IPS-11a (cell line): ENCODE measurements at regions not wholly inside any gene's neighbourhood (a gene's known extent, or its start where the extent isn't known, plus 50 kb on each side); places are given as distances from the start of the nearest gene placed in this dataset.
"Not testable (repeated sequence)": the region's sequence is repeated elsewhere in the genome, so short reads cannot be mapped to it uniquely, and the experiment has no call there.

ENCODE experiments used
- H3K4me3 ChIP-seq: one replicate; pipeline ENCODE4 v1.5.1; 2013; ENCODE audit warnings: low read depth, low read length, control low read depth

DNA sequence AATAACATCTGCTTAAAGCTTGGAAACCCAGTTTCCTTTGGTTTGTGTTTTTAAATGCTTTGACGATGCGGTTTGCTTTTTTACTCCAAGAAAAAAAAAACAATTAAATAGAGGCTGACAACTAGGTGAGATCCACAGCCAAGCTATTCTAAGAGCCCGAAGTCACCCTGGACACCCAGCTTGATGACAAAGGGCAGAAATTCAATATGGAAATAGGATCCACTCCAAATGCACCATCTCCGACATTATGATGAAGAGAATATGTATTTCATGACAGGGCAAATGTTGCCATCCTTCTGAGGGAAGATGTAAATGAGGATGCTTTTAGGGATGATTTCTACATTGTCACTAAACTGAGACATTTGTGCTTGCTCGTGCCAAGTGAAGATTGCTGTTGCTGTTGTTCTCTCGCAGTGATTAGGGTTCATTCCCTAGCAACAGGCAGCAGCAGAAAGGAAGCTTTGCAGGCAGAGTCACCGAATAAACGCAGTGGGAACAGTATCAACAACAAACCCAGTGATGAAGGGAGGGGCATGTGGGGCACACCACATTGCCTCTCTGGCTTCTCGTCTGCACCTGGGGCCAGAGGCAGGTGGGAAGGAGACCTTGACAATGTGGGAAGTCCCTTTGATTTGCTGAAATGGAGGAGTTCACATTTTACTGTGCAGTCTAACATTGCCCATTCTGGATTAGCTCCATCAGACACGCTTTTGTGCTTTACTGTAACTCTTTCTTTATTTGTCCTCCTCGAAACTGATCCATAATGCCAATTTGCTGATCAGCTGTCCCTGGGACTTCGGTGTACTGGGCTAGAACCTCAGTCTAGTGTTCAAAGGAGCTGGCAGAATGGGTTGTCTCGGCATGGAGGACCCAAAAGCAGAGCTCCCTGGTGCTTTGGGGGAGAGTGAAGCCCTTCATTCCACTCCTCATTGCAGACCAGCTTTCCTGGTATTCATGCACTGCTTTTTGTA is 240.2 kb upstream of the PLGLB2 start:
- not testable (repeated sequence) for H3K4me3 ChIP-seq

DNA sequence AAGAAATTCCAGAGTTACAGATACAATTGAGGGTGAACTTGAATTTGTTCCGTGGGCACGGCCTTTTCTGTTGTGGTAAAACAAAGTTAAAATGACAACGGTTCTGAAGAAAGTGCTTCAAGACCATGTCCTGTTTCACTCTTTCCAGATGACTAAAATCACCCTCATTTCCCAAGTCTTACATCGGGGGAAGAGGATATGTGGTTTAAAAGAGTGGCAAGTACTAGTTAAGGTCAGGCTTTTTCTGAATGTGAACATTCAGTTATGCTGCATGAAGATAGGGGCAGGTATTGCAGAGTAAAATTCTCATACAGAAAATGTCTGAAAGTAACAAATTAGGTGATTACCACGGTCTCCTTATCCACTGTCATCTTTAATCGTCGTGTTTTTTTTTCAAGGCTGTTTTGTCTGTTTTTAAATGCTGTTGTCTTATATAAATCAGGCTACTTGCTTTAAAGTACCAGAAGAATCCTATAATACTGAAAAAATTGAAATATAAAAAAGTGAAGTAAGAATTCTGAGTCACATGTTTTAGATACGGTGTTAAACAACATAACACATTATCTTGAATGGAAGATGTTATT is 236.6 kb upstream of the PLGLB2 start:
- not testable (repeated sequence) for H3K4me3 ChIP-seq

DNA sequence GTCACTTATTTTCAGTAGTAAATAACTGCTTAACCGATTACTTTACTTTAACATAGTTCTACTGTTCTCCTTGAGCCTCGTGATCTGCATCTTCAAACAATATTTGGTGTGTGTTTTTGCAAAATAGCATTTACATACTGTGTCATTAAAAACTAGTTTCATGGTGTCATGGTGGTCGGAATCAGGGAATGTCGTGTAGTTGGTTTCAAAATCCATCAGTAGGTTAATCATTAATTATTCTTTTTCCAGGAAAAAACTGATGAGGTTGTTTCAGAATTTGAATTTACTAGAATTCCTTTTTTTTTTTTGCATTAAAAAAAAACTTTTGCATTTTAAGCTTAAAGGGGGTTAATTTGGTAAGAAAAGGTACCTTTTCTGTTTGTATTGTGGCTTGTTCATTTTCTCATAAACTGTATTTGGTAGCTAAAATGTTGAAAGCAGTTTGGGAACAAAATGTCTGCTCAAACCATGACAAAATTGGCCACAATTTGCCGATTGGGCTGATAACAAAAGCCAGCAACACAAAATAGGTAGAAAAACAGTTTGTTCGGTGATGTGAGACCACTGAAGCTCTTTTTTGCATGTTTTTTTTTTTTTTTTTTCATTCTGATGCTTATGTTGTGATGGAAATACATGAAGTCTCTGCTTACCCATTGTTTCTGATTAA is 234.9 kb upstream of the PLGLB2 start:
- not testable (repeated sequence) for H3K4me3 ChIP-seq

DNA sequence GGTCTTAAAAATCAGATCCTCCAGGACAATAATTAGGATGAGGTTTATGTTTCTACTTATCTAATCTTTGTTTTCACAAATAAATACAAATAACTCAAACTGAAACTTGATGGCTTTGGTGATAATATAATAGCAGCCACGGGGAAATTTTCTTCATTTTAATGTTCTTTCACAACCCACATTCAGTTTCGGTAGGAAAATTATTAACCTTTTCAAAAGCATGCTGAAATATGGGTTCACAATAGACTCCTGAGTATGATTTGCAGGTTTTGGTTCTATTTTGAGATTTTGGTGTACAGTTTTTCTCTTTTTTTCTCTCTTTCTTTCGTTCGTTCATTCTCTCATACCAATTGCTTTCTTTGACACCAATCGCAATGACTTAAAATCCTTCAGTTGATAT is 233.9 kb upstream of the PLGLB2 start:
- not testable (repeated sequence) for H3K4me3 ChIP-seq

DNA sequence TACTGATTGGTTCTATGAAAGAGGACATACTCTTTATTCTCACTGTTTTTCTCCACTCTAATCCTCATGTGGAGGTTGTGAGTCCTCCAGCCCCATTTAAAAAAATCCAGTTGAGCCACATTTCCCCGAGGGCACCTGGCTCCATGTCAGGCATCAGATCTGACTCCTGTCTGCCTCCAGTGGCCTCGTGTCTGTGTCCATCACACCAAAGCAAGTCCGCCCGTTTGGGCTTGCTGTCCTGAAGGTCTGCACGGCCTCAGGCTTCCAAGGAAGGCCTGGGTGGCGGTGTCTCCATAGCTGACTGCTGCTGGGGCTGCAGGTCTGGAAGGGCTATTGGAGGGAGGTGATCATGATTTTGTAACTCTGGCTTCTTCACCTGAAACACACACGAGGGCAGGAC is 233.4 kb upstream of the PLGLB2 start:
- H3K4me3 ChIP-seq: not testable (repeated sequence)

DNA sequence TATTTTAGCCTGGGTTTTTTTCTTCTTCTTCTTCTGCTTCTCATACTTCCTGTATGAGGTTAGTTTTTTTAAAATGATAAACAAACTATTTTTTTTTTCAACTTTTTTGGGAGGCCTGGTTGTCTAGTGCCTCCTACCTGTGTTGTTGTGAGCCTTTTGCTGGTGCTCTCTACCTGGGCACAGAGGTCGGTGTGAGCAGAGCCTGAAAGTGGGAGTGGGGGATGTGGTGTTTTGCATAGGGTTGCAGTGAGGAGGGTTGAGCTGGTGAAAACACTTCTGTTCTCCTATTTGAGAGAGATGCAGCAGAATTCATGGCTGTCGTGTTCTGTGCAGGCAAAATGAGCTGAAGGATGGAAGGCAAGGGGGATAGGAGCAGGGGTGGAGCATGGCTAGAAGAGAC is 232.7 kb upstream of the PLGLB2 start:
- H3K4me3 ChIP-seq: not testable (repeated sequence)

DNA sequence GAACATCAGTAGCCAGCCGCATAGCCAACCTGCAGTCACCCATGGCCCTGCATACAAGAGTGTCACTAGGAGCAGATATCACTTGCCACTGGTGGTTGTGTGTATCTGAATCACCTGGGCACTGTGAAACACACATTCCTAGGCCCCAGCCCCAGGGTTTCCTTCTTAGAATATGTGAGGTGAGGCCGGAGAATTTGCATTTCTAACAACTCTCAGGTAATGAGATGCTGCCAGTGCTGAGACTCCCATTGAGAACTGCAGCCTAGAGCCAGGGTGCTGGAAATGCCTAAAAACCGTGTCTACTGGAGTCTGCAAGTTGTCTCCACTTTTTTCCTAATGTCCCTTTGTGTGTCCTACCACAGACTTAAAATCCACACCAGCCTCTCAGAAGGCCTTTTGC is 232.0 kb upstream of the PLGLB2 start:
- not testable (repeated sequence) for H3K4me3 ChIP-seq

DNA sequence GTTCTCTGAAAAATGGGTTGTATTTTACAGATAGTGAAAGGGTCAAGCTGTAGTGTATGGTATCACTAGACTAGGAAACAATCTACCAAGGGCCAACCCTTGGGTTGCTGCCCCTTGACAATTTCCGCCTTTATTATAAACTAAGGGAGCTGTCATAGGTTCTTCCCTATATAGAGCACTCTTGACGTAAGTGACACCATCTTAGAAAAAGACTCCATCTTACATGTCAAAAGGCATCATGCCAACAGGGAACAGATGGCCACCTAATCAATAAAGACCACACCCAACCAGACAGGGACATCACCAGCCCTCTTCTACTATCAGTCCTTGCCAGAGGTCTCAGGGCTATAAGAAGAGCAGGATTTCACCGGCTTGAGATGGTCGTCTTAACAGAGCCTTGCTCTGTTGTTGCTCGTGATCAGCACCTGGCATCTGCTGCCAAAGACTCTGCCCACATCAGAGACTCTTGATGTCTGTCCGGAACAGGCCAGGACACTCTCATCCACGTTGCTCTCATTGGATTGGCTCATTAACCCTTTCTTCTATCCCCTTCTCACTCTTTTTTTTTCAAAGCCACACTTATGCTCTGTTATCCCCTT is 231.4 kb upstream of the PLGLB2 start:
- H3K4me3 ChIP-seq: not testable (repeated sequence)

DNA sequence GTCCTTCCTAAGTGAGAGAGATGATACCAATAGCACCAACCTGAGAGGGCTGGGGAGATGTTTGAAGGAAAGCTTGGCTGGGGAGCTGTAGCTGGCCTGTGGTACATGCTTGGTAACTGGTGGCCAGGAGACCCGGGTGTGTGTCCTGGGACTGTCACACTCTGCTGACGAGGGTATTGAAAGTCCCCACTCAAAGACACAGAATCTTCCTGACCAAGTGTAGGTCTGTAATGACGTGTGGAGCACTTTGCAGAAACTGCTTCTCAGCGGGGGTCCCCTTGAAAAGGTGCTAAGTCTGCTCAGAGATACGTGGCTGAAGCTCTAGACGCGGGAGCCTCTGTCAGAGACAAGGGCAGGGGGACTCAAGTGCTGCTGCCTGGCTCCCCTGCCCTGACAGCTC is 230.4 kb upstream of the PLGLB2 start:
- H3K4me3 ChIP-seq: not testable (repeated sequence)

DNA sequence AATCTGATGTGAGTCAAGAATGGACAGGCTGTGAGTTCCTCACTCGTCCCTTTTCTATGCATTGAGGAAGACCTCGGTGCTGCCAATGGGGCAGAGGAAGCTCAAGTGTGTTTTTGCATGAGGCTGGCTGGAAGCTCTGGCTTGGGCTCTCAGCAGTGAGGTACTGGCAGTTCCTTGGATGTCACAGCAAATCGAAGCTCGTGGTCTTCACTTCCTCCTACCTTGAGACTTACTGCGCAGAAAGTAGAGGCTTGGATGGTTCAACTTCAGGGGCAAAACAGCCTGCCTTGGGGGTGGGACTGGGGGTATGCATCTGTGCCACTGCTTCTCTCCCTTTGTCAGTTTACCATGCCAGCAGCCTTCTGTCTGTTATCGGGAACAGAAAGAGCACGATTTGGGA is 229.8 kb upstream of the PLGLB2 start:
- not testable (repeated sequence) for H3K4me3 ChIP-seq

DNA sequence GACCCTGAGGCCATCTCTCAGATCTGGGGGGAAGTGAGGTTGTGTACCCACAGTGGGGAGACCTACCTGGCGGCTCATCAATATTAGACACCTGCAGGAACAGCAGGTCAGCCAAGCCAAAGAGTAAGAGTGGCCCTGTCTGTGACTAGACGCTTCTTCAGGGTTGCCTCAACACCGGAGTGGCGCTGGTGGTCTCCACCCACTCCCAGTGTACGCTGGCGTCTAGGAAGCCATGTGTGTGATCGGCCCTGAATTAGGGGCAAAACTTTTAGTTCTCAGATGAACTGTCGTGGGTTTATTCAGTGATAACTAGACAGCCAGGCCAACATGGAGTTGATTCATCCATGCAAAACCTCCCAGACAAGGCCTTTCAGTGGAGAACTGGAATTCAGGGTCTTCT is 229.3 kb upstream of the PLGLB2 start:
- H3K4me3 ChIP-seq: not testable (repeated sequence)

DNA sequence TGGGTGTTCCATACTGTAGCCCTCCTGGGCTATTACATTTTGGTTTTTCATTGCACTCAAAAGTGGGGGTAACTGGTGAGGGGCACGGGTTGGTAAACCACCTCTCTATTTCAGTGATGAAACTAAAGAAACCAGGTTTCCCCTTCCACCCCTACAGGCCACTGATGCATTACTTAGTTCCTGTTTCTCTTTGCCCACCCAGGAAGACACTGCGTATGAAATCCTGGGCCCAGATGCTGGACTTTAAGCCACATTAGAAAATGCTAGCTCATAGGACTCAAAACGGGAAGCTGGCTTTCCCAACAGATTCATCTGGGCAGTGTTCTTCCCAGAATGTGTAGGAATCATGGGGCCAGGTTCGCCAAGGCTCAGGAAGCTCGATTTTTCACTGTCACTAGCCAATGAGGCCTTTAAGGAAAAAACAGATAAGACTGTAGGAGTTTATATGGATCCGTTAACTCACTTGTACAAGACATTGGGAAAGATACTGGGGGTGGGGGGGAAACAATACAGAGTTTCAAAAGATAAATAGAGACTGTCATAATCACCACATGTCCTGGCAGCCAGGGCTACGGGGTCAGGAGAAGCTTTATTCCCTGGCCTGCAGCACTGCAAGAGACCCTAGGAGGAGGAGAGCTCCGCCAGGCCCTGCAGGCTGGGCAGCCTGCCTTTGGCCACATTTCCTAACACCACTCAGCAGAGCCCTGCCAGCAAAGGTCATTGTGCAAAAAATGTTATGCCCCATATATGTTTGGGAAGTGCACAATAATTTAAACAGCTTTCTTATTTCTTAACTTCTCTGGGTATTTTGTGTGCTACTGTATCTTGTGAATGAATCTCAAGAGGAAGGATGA is 228.5 kb upstream of the PLGLB2 start:
- not testable (repeated sequence) for H3K4me3 ChIP-seq

DNA sequence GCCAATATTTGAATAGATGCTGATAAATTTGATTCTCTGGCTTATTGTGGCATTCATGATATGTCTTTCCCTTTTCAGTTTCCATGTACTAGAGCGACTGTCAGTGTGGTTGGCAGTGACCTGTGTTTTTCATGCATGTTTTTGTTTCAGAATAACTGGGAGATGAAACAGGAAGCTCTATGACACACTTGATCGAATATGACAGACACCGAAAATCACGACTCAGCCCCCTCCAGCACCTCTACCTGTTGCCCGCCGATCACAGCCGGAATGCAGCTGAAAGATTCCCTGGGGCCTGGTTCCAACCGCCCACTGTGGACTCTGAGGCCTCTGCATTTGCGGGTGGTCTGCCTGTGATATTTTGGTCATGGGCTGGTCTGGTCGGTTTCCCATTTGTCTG is 226.8 kb upstream of the PLGLB2 start:
- not testable (repeated sequence) for H3K4me3 ChIP-seq

DNA sequence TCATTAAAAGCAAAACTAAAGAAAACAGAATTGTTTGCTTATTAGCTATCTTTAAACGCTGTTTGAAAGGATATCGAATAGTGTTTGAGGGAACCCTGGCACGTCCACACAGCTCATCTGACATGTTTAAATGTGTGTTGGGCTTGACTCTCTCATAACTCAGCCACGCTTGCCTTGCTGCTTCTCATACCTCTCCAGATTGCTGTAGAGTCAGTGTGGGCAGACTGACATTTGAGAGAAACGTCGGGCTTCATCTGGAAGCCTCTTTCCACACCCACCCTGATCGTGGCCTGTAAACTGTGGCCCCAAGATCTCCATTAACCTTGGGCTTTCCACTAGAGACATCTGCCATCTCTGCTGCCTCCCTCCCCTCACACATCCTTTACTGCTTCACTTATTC is 226.4 kb upstream of the PLGLB2 start:
- H3K4me3 ChIP-seq: not testable (repeated sequence)

DNA sequence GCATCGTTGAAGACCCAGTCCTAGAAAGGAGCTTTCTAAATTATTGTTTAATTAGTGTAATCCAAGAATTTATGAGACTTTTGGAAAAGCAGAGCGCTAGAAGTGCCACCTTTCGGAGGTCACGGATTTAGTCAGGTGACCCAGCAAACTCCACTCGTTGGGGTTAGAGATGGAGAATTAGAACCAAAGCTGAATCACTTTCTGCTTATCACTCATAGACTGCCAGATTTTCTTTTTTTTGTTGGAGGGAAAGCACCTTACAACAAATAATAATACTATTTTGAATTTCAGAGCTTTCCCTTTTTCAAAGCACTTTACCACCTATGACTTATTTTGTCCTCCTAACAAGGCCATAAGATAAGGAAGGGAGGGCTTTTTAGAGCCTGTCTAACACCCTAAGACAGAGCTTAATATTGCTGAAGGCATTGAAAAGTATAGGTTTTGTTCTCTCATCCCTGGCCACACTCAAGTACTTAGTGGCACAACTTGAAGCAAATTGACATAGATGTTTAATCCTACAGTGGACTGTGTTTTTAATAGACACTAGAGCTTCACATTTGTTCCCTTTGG is 223.2 kb upstream of the PLGLB2 start:
- not testable (repeated sequence) for H3K4me3 ChIP-seq

DNA sequence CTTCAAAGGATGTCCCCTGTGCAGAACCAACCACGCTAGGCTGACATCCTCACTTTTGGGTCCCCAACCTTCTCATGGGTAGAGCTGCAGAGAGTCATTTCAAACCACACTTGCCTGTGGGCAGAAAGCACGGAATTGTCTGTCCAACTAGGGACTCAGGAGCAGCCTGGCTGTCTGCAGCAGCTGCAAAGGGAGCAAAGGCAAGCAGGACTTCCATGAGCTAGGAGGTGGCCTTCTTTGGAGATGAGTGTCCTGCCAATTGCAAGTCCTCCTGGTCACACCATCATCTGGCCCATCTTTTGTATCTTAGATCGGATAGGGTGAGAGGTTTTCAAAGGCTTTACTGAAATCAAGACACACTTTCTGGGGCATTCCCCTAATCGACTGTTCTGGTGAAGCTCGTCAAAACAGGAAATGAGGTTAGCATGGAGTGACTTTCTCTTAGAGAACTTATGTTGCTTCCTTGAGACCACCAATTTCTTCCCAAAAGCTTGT is 222.3 kb upstream of the PLGLB2 start:
- H3K4me3 ChIP-seq: not testable (repeated sequence)

DNA sequence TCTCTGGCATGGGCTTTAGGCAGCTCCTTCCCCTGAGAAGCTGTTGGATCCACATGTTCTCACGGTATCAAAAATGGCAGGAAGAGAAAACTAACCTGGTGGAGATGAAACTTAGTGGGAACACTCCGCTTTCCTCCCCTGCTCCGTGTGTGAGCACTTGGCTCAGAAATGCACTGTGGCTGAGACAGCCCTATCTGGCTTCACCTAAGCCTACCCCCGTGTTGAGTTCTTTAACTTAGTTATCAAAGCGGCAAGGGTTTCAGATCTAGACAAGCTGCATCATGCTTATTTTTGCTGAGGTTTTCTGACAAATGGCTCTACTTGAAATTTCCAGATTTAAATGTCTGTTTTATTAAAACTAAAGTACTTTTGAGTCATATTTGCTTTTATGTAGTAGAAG is 221.6 kb upstream of the PLGLB2 start:
- not testable (repeated sequence) for H3K4me3 ChIP-seq

DNA sequence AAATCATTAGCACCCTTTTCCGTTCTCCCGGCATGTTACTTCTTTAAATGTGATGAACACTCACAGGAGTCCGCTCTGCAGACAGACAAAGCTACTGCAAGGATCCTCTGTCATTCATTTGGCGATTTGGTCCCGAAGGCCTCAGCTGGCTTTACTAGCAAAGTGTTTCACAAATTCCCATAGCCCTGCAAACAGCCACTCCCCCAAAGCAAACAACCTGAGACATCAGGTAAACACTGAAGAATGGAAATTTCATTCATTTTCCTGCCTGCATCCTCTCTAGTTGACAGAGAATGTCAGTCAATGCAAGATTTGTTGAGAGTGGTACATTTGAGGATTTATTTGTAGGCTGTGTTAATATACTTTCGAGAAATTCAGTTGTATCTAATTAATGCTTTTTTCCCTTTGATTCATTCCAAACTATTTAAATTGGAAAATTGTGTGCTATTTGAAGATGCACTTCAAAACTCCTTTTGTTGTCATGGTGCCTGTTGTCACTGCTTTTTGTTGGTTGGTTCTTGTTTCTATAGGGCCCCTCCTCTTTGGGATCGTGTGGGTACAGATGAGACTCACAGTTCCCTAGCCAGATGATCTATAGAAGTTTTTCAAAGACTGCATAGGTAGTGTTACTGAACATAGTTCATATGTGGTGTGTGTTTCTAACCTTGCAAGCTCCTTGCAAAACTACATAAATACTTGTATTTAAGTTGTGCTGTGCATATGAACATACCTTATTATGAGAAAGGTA is 215.7 kb upstream of the PLGLB2 start:
- H3K4me3 ChIP-seq: not testable (repeated sequence)
